ENCODE measurements at regions not wholly inside any gene's neighbourhood (a gene's known extent, or its start where the extent isn't known, plus 50 kb on each side); places are given as distances from the start of the nearest gene placed in this dataset.

DNA sequence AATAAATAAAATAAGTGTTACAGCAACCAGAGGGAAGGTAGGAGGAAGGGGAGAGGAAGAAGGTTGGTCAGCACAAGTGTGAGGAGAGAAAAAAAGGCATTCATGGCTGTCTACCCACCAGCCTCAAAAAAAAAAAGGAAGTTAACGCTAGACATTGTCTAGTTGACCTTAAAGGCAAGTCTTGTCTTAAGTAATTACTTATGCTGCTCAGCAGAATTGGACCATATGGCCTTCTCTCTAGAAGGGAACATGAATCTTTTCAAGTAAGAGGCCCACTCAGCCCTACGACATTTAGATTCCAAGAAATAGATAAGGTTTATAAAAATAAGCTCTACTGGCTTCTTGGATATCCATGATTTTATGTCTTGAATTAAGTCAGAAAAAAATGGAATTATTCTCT is 172.7 kb downstream of the ETNK1 start (continued):
- TF ChIP-seq, protein P1, sequence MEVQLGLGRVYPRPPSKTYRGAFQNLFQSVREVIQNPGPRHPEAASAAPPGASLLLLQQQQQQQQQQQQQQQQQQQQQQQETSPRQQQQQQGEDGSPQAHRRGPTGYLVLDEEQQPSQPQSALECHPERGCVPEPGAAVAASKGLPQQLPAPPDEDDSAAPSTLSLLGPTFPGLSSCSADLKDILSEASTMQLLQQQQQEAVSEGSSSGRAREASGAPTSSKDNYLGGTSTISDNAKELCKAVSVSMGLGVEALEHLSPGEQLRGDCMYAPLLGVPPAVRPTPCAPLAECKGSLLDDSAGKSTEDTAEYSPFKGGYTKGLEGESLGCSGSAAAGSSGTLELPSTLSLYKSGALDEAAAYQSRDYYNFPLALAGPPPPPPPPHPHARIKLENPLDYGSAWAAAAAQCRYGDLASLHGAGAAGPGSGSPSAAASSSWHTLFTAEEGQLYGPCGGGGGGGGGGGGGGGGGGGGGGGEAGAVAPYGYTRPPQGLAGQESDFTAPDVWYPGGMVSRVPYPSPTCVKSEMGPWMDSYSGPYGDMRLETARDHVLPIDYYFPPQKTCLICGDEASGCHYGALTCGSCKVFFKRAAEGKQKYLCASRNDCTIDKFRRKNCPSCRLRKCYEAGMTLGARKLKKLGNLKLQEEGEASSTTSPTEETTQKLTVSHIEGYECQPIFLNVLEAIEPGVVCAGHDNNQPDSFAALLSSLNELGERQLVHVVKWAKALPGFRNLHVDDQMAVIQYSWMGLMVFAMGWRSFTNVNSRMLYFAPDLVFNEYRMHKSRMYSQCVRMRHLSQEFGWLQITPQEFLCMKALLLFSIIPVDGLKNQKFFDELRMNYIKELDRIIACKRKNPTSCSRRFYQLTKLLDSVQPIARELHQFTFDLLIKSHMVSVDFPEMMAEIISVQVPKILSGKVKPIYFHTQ (CRISPR knock-in tag; IDR thresholded peaks at IDR 0.05): no peak
- no peak for TF ChIP-seq PRRX2 (CRISPR knock-in tag; IDR thresholded peaks at IDR 0.05)
- no peak for TF ChIP-seq ZNF138 (CRISPR knock-in tag; conservative IDR thresholded peaks at IDR 0.05)

DNA sequence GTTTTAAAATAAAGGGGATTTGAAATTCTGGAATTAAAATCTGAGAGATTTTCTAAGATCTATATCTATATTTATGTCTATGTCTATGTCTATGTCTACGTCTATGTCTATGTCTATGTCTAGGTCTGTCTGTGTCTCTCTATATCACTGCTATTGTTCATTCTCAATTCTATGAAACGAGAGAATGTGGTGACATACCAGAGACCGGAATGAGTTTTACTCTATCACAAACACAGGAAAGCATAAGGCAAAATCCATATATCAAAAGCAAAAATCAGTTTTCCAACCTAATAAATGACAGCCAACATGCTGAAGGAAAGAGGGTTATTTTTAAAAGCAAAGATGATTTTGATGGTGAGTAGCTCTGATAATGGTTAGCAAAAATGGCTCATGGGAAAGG is 173.1 kb downstream of the ETNK1 start:
- POLR2A ChIA-PET: no interaction called here
- Mint-ChIP-seq H3K36me3 (no peaks in the 10 kb centered on the region), H3K27ac (no peak overlapping the region), H3K9me3 (no peaks in the 10 kb centered on the region), H3K4me3 (no peak overlapping the region), H3K4me1 (peaks cover 13% of the 10 kb centered on the region), H3K27me3 (ENCODE audit: low read depth) (no peaks in the 10 kb centered on the region)
- CTCF ChIA-PET: no interaction called here
- TF ChIP-seq ZNF396 (CRISPR knock-in tag; IDR thresholded peaks at IDR 0.05; ENCODE audit: borderline replicate concordance): no peak
- TF ChIP-seq NFYB (CRISPR knock-in tag; conservative IDR thresholded peaks at IDR 0.05; ENCODE audit: low read depth): no peak
- no peak for TF ChIP-seq NR1H2 (CRISPR knock-in tag; IDR thresholded peaks at IDR 0.05)
- TF ChIP-seq, protein P2, sequence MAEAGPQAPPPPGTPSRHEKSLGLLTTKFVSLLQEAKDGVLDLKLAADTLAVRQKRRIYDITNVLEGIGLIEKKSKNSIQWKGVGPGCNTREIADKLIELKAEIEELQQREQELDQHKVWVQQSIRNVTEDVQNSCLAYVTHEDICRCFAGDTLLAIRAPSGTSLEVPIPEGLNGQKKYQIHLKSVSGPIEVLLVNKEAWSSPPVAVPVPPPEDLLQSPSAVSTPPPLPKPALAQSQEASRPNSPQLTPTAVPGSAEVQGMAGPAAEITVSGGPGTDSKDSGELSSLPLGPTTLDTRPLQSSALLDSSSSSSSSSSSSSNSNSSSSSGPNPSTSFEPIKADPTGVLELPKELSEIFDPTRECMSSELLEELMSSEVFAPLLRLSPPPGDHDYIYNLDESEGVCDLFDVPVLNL (CRISPR knock-in tag; IDR thresholded peaks at IDR 0.05; ENCODE audit: borderline replicate concordance, low read depth): no peak
- no peak for TF ChIP-seq TEAD1 (CRISPR knock-in tag; IDR thresholded peaks at IDR 0.05)
- no peak for TF ChIP-seq ETV6 (CRISPR knock-in tag; IDR thresholded peaks at IDR 0.05)
- no peak for TF ChIP-seq IRF2 (CRISPR knock-in tag; IDR thresholded peaks at IDR 0.05; ENCODE audit: borderline replicate concordance, low read depth)
- no peak for TF ChIP-seq FOXP1 (CRISPR knock-in tag; IDR thresholded peaks at IDR 0.05; ENCODE audit: borderline replicate concordance)
- TF ChIP-seq ZNF423 (CRISPR knock-in tag; IDR thresholded peaks at IDR 0.05): no peak
- no peak for TF ChIP-seq ZBTB21 (CRISPR knock-in tag; IDR thresholded peaks at IDR 0.05; ENCODE audit: borderline replicate concordance)
- no peak for TF ChIP-seq SMAD4 (CRISPR knock-in tag; IDR thresholded peaks at IDR 0.05)
- TF ChIP-seq, protein P3, sequence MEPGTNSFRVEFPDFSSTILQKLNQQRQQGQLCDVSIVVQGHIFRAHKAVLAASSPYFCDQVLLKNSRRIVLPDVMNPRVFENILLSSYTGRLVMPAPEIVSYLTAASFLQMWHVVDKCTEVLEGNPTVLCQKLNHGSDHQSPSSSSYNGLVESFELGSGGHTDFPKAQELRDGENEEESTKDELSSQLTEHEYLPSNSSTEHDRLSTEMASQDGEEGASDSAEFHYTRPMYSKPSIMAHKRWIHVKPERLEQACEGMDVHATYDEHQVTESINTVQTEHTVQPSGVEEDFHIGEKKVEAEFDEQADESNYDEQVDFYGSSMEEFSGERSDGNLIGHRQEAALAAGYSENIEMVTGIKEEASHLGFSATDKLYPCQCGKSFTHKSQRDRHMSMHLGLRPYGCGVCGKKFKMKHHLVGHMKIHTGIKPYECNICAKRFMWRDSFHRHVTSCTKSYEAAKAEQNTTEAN (CRISPR knock-in tag; IDR thresholded peaks at IDR 0.05): no peak
- TF ChIP-seq RELA (CRISPR knock-in tag; IDR thresholded peaks at IDR 0.05; ENCODE audit: borderline replicate concordance): no peak
- TF ChIP-seq MXD4 (CRISPR knock-in tag; IDR thresholded peaks at IDR 0.05; ENCODE audit: borderline replicate concordance): no peak
- TF ChIP-seq CBFB (CRISPR knock-in tag; IDR thresholded peaks at IDR 0.05; ENCODE audit: low read depth): no peak
- no peak for TF ChIP-seq ESRRA (CRISPR knock-in tag; IDR thresholded peaks at IDR 0.05; ENCODE audit: borderline replicate concordance)
- DNase-seq (ENCODE audit: low spot score) (no peak), ATAC-seq (no peak)

DNA sequence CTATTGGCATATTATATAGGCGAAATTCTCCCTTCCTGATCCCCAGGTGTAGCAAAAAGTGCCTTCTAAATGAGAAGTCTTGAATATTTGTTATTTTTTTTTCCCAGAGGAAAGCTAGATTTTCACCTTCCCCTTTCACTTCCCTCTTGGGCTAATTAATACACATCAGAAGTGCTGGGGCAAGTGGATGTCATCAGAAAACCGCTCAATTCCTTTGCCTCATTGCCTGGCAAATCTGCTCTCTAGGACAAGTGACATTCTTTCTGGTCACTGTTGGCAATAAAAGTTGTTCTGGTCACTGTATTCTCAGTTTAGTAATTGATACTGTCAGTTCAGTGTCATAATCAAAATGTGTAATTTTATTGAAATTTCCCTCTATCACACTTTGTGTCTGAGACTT is 174.5 kb downstream of the ETNK1 start:
- H3K27me3 Mint-ChIP-seq (ENCODE audit: low read depth): peaks cover 3% of the 10 kb centered on the region; the same call in 1 of the 2 replicates
- ChIA-PET CTCF (no interaction called here), POLR2A (no interaction called here)
- H3K9me3 Mint-ChIP-seq: no peaks in the 10 kb centered on the region
- H3K36me3 Mint-ChIP-seq: no peaks in the 10 kb centered on the region
- H3K4me3 Mint-ChIP-seq: no peak overlapping the region
- DNase-seq (ENCODE audit: low spot score) (no peak), ATAC-seq (no peak)
- peaks cover 18% of the 10 kb centered on the region for H3K4me1 Mint-ChIP-seq
- no peak overlapping the region for H3K27ac Mint-ChIP-seq
- TF ChIP-seq, protein P4, sequence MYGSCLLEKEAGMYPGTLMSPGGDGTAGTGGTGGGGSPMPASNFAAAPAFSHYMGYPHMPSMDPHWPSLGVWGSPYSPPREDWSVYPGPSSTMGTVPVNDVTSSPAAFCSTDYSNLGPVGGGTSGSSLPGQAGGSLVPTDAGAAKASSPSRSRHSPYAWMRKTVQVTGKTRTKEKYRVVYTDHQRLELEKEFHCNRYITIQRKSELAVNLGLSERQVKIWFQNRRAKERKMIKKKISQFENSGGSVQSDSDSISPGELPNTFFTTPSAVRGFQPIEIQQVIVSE (CRISPR knock-in tag; IDR thresholded peaks at IDR 0.05; ENCODE audit: borderline replicate concordance): no peak
- no peak for TF ChIP-seq JUN (CRISPR knock-in tag; IDR thresholded peaks at IDR 0.05)
- no peak for TF ChIP-seq IRF2 (CRISPR knock-in tag; IDR thresholded peaks at IDR 0.05; ENCODE audit: borderline replicate concordance, low read depth)
- TF ChIP-seq, protein P5, sequence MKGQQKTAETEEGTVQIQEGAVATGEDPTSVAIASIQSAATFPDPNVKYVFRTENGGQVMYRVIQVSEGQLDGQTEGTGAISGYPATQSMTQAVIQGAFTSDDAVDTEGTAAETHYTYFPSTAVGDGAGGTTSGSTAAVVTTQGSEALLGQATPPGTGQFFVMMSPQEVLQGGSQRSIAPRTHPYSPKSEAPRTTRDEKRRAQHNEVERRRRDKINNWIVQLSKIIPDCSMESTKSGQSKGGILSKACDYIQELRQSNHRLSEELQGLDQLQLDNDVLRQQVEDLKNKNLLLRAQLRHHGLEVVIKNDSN (CRISPR knock-in tag; IDR thresholded peaks at IDR 0.05): no peak
- TF ChIP-seq, protein P6, sequence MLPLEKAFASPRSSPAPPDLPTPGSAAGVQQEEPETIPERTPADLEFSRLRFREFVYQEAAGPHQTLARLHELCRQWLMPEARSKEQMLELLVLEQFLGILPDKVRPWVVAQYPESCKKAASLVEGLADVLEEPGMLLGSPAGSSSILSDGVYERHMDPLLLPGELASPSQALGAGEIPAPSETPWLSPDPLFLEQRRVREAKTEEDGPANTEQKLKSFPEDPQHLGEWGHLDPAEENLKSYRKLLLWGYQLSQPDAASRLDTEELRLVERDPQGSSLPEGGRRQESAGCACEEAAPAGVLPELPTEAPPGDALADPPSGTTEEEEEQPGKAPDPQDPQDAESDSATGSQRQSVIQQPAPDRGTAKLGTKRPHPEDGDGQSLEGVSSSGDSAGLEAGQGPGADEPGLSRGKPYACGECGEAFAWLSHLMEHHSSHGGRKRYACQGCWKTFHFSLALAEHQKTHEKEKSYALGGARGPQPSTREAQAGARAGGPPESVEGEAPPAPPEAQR (CRISPR knock-in tag; IDR thresholded peaks at IDR 0.05): no peak
- no peak for TF ChIP-seq GRHL2 (CRISPR knock-in tag; IDR thresholded peaks at IDR 0.05; ENCODE audit: insufficient replicate concordance, severe bottlenecking)
- no peak for TF ChIP-seq SOX15 (CRISPR knock-in tag; IDR thresholded peaks at IDR 0.05)
- no peak for TF ChIP-seq MXD4 (CRISPR knock-in tag; IDR thresholded peaks at IDR 0.05; ENCODE audit: borderline replicate concordance)
- no peak for TF ChIP-seq TP53 (CRISPR knock-in tag; IDR thresholded peaks at IDR 0.05)
- TF ChIP-seq, protein P7, sequence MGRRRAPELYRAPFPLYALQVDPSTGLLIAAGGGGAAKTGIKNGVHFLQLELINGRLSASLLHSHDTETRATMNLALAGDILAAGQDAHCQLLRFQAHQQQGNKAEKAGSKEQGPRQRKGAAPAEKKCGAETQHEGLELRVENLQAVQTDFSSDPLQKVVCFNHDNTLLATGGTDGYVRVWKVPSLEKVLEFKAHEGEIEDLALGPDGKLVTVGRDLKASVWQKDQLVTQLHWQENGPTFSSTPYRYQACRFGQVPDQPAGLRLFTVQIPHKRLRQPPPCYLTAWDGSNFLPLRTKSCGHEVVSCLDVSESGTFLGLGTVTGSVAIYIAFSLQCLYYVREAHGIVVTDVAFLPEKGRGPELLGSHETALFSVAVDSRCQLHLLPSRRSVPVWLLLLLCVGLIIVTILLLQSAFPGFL (CRISPR knock-in tag; IDR thresholded peaks at IDR 0.05; ENCODE audit: borderline replicate concordance): no peak
